Upper lobe of left lung (tissue), 6 donors: ENCODE measurements at regions not wholly inside any gene's neighbourhood (a gene's known extent, or its start where the extent isn't known, plus 50 kb on each side); places are given as distances from the start of the nearest gene placed in this dataset.

ENCODE experiments used
- ATAC-seq, 2 donors: fragments of 200-7000 bp; cut with Tn5 transposase; one replicate each; pipeline ENCODE4 v1.9.1; 2022; ENCODE audit warnings: mild to moderate bottlenecking in 2 of 2, moderate library complexity in 2 of 2; ENCODE audit not compliant: low FRiP score in 2 of 2
- DNase-seq, 2 donors: peaks; one replicate each; pipeline ENCODE4 v3.0.0-alpha.2; 2019 to 2020
- H3K27ac ChIP-seq, 4 donors: fragments of 200-600 bp; sonication (generic); one replicate each; pipeline ENCODE4 v1.5.1; 2016 to 2019
- H3K27me3 ChIP-seq, 4 donors: fragments of 200-600 bp; sonication (generic); one replicate each; pipeline ENCODE4 v1.5.1; 2017 to 2019
- H3K36me3 ChIP-seq, 4 donors: fragments of 200-600 bp; sonication (generic); one replicate each; pipeline ENCODE4 v1.5.1; 2016 to 2019
- H3K4me1 ChIP-seq, 4 donors: fragments of 200-600 bp; sonication (generic); one replicate each; pipeline ENCODE4 v1.5.1; 2018 to 2019
- H3K4me3 ChIP-seq, 4 donors: fragments of 200-600 bp; sonication (generic); one replicate each; pipeline ENCODE4 v1.5.1; 2017 to 2019; ENCODE audit warnings: mild to moderate bottlenecking in 2 of 4, moderate library complexity in 1 of 4
- H3K9me3 ChIP-seq, 4 donors: fragments of 200-600 bp; sonication (generic); one replicate each; pipeline ENCODE4 v1.5.1; 2018 to 2019
- EP300 ChIP-seq, 4 donors: sonication (generic); formaldehyde crosslinking; IDR thresholded peaks; one replicate each; pipeline ENCODE4 v1.5.1; 2017; ENCODE audit warnings: antibody characterized with exemption in 4 of 4, control low read depth in 2 of 4
- POLR2A ChIP-seq, 4 donors: fragments of 450-650 bp; IDR thresholded peaks; one replicate each; pipeline ENCODE4 v1.5.1; 2016 to 2017; ENCODE audit warnings: antibody characterized with exemption in 4 of 4, mild to moderate bottlenecking in 2 of 4
- POLR2AphosphoS5 ChIP-seq, 2 donors: sonication (generic); formaldehyde crosslinking; IDR thresholded peaks; one replicate each; pipeline ENCODE4 v1.5.1; 2017; ENCODE audit warnings: antibody characterized with exemption in 2 of 2
- WGBS, 2 donors: methylation state at CpG; one replicate each; pipeline ENCODE4 v1.1.5; 2017 to 2018; 5-methylcytosine and 5-hydroxymethylcytosine counted together
- TF ChIP-seq, protein P1 (sequence below), 6 experiments: fragments of 450-650 bp in 4 of 6; fragments of 200-600 bp in 2 of 6; sonication (generic) in 2 of 6; IDR thresholded peaks; one replicate each; pipeline ENCODE4 v1.5.1; 2016 to 2019; ENCODE audit warnings: antibody characterized with exemption in 6 of 6
- donor health status: DM: no; HTN: no; CAD: no; lungs with moderate emphysema.
- donor health status: DM: no; HTN: yes; CAD: no; lungs with severe emphysema.

DNA sequence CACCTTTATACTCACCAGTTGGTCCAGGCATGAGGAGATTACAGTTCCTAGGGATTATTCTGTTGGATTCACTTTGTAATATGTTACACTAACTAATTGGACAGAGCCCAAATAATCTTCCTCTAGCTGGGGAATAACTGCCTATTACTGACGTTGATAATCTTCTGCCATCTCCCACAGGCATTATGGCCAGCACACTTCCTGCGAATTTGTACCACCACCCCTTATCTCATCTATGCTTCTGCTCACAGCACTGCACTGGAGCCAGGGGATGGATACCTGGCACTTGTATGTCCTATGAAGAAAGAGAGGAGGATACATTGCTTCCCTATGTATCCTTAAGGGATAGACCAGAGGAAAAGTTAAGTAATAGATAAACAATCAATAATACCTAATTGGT lies 494.8 kb upstream of the MAN1A1 start:
- WGBS, 2 donors: 25 to 46% methylated on average over 2 of the region's 2 CpGs
- no peak for ATAC-seq
- TF ChIP-seq EP300 (IDR thresholded peaks at IDR 0.05) (no peak), POLR2A (IDR thresholded peaks at IDR 0.05) (no peak), POLR2AphosphoS5 (IDR thresholded peaks at IDR 0.05) (no peak)
- TF ChIP-seq, protein P1, sequence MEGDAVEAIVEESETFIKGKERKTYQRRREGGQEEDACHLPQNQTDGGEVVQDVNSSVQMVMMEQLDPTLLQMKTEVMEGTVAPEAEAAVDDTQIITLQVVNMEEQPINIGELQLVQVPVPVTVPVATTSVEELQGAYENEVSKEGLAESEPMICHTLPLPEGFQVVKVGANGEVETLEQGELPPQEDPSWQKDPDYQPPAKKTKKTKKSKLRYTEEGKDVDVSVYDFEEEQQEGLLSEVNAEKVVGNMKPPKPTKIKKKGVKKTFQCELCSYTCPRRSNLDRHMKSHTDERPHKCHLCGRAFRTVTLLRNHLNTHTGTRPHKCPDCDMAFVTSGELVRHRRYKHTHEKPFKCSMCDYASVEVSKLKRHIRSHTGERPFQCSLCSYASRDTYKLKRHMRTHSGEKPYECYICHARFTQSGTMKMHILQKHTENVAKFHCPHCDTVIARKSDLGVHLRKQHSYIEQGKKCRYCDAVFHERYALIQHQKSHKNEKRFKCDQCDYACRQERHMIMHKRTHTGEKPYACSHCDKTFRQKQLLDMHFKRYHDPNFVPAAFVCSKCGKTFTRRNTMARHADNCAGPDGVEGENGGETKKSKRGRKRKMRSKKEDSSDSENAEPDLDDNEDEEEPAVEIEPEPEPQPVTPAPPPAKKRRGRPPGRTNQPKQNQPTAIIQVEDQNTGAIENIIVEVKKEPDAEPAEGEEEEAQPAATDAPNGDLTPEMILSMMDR (IDR thresholded peaks at IDR 0.05): no peak

DNA sequence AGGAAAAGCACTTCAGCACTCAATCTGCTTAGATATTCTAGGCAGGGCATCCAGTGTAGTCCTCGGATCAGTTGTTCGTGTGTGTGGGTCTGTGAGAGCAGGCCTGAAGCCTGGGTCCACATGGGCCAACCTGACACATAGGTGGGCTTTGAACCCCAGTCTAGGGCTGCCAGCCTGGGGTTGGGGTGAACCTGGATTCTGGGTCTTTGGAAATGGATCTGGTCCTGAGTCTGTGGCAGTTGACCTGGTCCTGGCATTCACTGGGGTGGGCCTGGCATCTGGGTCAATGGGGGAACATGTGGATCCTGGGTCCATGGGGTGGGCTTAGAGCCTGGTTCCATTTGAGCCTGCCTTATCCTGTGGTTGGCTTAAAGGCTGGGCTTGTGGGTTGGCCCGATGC lies 492.6 kb upstream of the MAN1A1 start:
- WGBS, 2 donors: 66 to 74% methylated on average over 2 to 3 of the region's 3 CpGs
- TF ChIP-seq POLR2A (IDR thresholded peaks at IDR 0.05): no peak
- TF ChIP-seq, protein P1 (IDR thresholded peaks at IDR 0.05): no peak

More for the DNA sequence above, 494.8 kb upstream of the MAN1A1 start:
- Histone ChIP-seq H3K4me3 (no peak overlapping the region), H3K9me3 (no peaks in the 10 kb centered on the region), H3K36me3 (no peaks in the 10 kb centered on the region), H3K27me3 (no peaks in the 10 kb centered on the region), H3K4me1 (no peaks in the 10 kb centered on the region), H3K27ac (no peak overlapping the region)
- DNase-seq: no peak

DNA sequence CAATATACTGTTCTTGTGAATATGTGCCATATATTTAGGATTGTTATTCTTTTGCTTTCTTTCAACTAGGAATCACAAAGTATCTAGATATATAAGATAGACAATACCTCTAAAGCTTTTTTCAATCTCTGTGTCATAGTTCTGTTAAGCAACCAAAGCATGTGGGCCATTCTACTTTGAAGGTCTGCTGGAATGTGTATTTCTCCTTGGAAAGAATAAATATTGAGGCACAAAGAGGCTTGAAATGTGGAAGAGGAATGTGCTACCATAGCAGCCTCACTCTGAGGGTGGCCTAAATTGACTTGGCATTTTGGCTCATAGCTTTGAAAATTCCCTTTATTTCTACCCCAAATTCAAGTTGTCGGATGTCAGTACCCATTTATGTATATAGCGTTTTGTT lies 488.5 kb upstream of the MAN1A1 start:
- Histone ChIP-seq H3K4me1 (no peaks in the 10 kb centered on the region), H3K27me3 (no peaks in the 10 kb centered on the region), H3K4me3 (no peak overlapping the region), H3K27ac (no peak overlapping the region), H3K36me3 (no peaks in the 10 kb centered on the region), H3K9me3 (no peaks in the 10 kb centered on the region)
- no peak for ATAC-seq
- 93 to 96% methylated on average over 2 of the region's 2 CpGs for WGBS, 2 donors
- TF ChIP-seq POLR2A (IDR thresholded peaks at IDR 0.05) (no peak), EP300 (IDR thresholded peaks at IDR 0.05) (no peak), POLR2AphosphoS5 (IDR thresholded peaks at IDR 0.05) (no peak)
- TF ChIP-seq, protein P1 (IDR thresholded peaks at IDR 0.05): no peak
- no peak for DNase-seq

More for the DNA sequence above, 492.6 kb upstream of the MAN1A1 start:
- no peak overlapping the region for H3K4me3 ChIP-seq
- no peaks in the 10 kb centered on the region for H3K4me1 ChIP-seq
- DNase-seq: no peak
- H3K36me3 ChIP-seq: no peaks in the 10 kb centered on the region
- ATAC-seq: no peak
- no peak overlapping the region for H3K27ac ChIP-seq
- H3K9me3 ChIP-seq: no peaks in the 10 kb centered on the region
- H3K27me3 ChIP-seq: no peaks in the 10 kb centered on the region

DNA sequence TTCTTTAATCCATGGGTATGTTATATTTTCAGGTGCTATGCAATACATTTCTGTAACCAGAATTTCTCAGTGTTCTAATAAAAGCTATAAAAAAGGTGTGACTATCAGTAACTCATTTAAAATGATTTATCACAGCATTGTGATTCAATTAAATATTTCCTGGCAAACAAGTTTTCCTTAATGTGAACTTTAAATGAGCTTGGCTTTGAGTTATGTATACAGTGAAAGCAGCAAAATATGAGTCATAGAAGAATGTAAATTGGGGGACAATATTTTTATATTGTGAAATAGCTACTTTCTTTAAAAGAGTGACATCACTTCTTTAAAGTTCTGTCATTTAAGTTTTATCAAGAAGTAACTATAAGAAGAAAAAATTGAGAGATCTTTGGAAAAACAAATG lies 484.9 kb upstream of the MAN1A1 start:
- TF ChIP-seq, protein P1 (IDR thresholded peaks at IDR 0.05): no peak
- TF ChIP-seq POLR2A (IDR thresholded peaks at IDR 0.05): no peak
- TF ChIP-seq EP300 (IDR thresholded peaks at IDR 0.05): no peak
- no peak for TF ChIP-seq POLR2AphosphoS5 (IDR thresholded peaks at IDR 0.05)
- no peak for DNase-seq
- Histone ChIP-seq H3K27me3 (no peaks in the 10 kb centered on the region), H3K4me1 (no peaks in the 10 kb centered on the region), H3K9me3 (no peaks in the 10 kb centered on the region), H3K36me3 (no peaks in the 10 kb centered on the region), H3K27ac (no peak overlapping the region), H3K4me3 (no peak overlapping the region)
- ATAC-seq: no peak

DNA sequence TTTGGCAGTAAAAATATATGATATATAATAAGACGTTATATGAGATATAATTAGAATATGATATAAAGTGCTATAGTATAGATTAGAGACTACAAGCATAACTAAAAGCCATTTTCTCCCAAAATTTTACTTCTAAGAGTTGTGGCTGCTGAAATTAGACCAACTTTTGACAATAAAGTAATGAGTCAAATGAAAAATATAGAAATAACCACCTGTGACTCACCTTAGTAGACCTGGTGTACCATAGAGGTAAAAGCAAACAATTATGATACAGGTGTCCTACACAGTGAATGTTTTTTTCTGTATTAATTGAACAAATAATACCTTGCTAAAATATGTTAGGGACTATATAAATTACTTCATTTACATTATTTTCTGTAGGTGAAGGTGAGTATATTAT lies 482.9 kb upstream of the MAN1A1 start:
- Histone ChIP-seq H3K4me3 (no peak overlapping the region), H3K27me3 (no peaks in the 10 kb centered on the region), H3K4me1 (no peaks in the 10 kb centered on the region), H3K27ac (no peak overlapping the region), H3K36me3 (no peaks in the 10 kb centered on the region), H3K9me3 (no peaks in the 10 kb centered on the region)
- ATAC-seq (no peak), DNase-seq (no peak)
- no peak for TF ChIP-seq EP300 (IDR thresholded peaks at IDR 0.05)
- TF ChIP-seq POLR2AphosphoS5 (IDR thresholded peaks at IDR 0.05): no peak
- TF ChIP-seq, protein P1 (IDR thresholded peaks at IDR 0.05): no peak
- no peak for TF ChIP-seq POLR2A (IDR thresholded peaks at IDR 0.05)
- WGBS, 2 donors: 64 to 78% methylated on average over 1 of the region's 1 CpG
